Smooth muscle cell (in vitro differentiated cells): ENCODE measurements at regions not wholly inside any gene's neighbourhood (a gene's known extent, or its start where the extent isn't known, plus 50 kb on each side); places are given as distances from the start of the nearest gene placed in this dataset.

Experiments
- DNase-seq: peaks from one replicate; lab custom pipeline; 2025; ENCODE audit not compliant: unreplicated experiment; lab: John Stamatoyannopoulos, UW
- H2AFZ ChIP-seq: fragments of 200-600 bp; sonication (generic); 2 replicates; pipeline ENCODE4 v1.6.0; 2016; ENCODE audit warnings: antibody characterized with exemption, low read depth, mild to moderate bottlenecking
- H3F3A ChIP-seq: fragments of 200-600 bp; sonication (generic); 2 replicates; pipeline ENCODE4 v1.6.0; 2017; ENCODE audit warnings: antibody characterized with exemption, low read depth
- H3K27ac ChIP-seq: fragments of 200-600 bp; sonication (generic); 2 replicates; pipeline ENCODE4 v1.5.1; 2016; ENCODE audit warnings: low read depth, mild to moderate bottlenecking
- H3K27me3 ChIP-seq: fragments of 200-600 bp; sonication (generic); 2 replicates; pipeline ENCODE4 v1.6.1; 2016; ENCODE audit warnings: low read depth, mild to moderate bottlenecking
- H3K36me3 ChIP-seq: fragments of 200-600 bp; sonication (generic); 2 replicates; pipeline ENCODE4 v1.5.1; 2016; ENCODE audit warnings: low read depth
- H3K4me1 ChIP-seq: fragments of 200-600 bp; sonication (generic); 2 replicates; pipeline ENCODE4 v1.5.1; 2016; ENCODE audit warnings: low read depth
- H3K4me2 ChIP-seq: fragments of 200-600 bp; sonication (generic); 2 replicates; pipeline ENCODE4 v1.6.0; 2016; ENCODE audit warnings: mild to moderate bottlenecking
- H3K4me3 ChIP-seq: fragments of 200-600 bp; sonication (generic); 2 replicates; pipeline ENCODE4 v1.5.1; 2016; ENCODE audit warnings: mild to moderate bottlenecking
- H3K79me2 ChIP-seq: fragments of 200-600 bp; sonication (generic); 2 replicates; pipeline ENCODE4 v1.6.0; 2016; ENCODE audit warnings: low read depth, mild to moderate bottlenecking
- H3K9ac ChIP-seq: fragments of 200-600 bp; sonication (generic); 2 replicates; pipeline ENCODE4 v1.6.0; 2016; ENCODE audit warnings: low read depth
- H3K9me3 ChIP-seq: fragments of 200-600 bp; sonication (generic); replicated peaks from 2 replicates; pipeline ENCODE4 v1.5.1; 2016; ENCODE audit warnings: low read depth
- H4K20me1 ChIP-seq: fragments of 200-600 bp; sonication (generic); 2 replicates; pipeline ENCODE4 v1.6.0; 2016; ENCODE audit warnings: low read depth
- CTCF ChIP-seq: fragments of 200-600 bp; sonication (generic); IDR thresholded peaks from 2 replicates; pipeline ENCODE4 v1.5.1; 2017; ENCODE audit warnings: borderline replicate concordance, mild to moderate bottlenecking, antibody characterized with exemption; ENCODE audit not compliant: insufficient read depth, poor library complexity, severe bottlenecking
- WGBS: methylation state at CpG from one replicate; pipeline ENCODE4 v1.1.7; 2016; ENCODE audit warnings: low lambda C conversion rate; 5-methylcytosine and 5-hydroxymethylcytosine counted together

GRCh38 chr4:3648731-3649130 lies 116.5 kb upstream of the LRPAP1 start:
- no peak overlapping the region for H3K4me3 ChIP-seq
- DNase-seq = no peak
- no peak overlapping the region for H3K9ac ChIP-seq
- H3K36me3 ChIP-seq = no peaks in the 10 kb centered on the region
- H3F3A ChIP-seq = no peaks in the 10 kb centered on the region
- H3K27me3 ChIP-seq = no peaks in the 10 kb centered on the region
- H3K4me1 ChIP-seq = no peaks in the 10 kb centered on the region
- H3K79me2 ChIP-seq = no peaks in the 10 kb centered on the region
- 92% methylated on average over 17 of the region's 17 CpGs for WGBS
- no peaks in the 10 kb centered on the region for H4K20me1 ChIP-seq
- no peaks in the 10 kb centered on the region for H3K9me3 ChIP-seq
- no peak overlapping the region for H3K27ac ChIP-seq
- H3K4me2 ChIP-seq = no peak overlapping the region
- no peak overlapping the region for H2AFZ ChIP-seq
- TF ChIP-seq CTCF = no peak

- Histone ChIP-seq H3K36me3 (no peaks in the 10 kb centered on the region), H3K27me3 (no peaks in the 10 kb centered on the region), H3F3A (no peaks in the 10 kb centered on the region), H4K20me1 (no peaks in the 10 kb centered on the region), H3K9me3 (no peaks in the 10 kb centered on the region), H2AFZ (no peak overlapping the region), H3K27ac (no peak overlapping the region), H3K4me2 (no peak overlapping the region), H3K4me3 (no peak overlapping the region), H3K4me1 (no peaks in the 10 kb centered on the region), H3K9ac (no peak overlapping the region), H3K79me2 (no peaks in the 10 kb centered on the region)
- WGBS = 92% methylated on average over 14 of the region's 16 CpGs
- TF ChIP-seq CTCF = no peak
- no peak for DNase-seq
These were observed 116.0 kb upstream of the LRPAP1 start for GRCh38 chr4:3648195-3648594.

- no peaks in the 10 kb centered on the region for H3K9me3 ChIP-seq
- no peak overlapping the region for H2AFZ ChIP-seq
- H3K9ac ChIP-seq = no peak overlapping the region
- 86% methylated on average over 12 of the region's 12 CpGs for WGBS
- H3K27me3 ChIP-seq = no peaks in the 10 kb centered on the region
- TF ChIP-seq CTCF = no peak
- no peak for DNase-seq
- no peak overlapping the region for H3K4me2 ChIP-seq
- H3K79me2 ChIP-seq = no peaks in the 10 kb centered on the region
- H3F3A ChIP-seq = no peaks in the 10 kb centered on the region
- no peak overlapping the region for H3K4me3 ChIP-seq
- no peak overlapping the region for H3K27ac ChIP-seq
- H3K4me1 ChIP-seq = no peaks in the 10 kb centered on the region
- no peaks in the 10 kb centered on the region for H4K20me1 ChIP-seq
- no peaks in the 10 kb centered on the region for H3K36me3 ChIP-seq
These were observed 115.2 kb upstream of the LRPAP1 start for GRCh38 chr4:3647421-3647820.

GRCh38 chr4:3645711-3646679 lies 113.8 kb upstream of the LRPAP1 start:
- no peak overlapping the region for H2AFZ ChIP-seq
- H3K4me3 ChIP-seq = no peak overlapping the region
- H3K9me3 ChIP-seq = no peaks in the 10 kb centered on the region
- H3K79me2 ChIP-seq = no peaks in the 10 kb centered on the region
- DNase-seq = no peak
- H3K27ac ChIP-seq = no peak overlapping the region
- no peaks in the 10 kb centered on the region for H4K20me1 ChIP-seq
- TF ChIP-seq CTCF = no peak
- no peaks in the 10 kb centered on the region for H3K4me1 ChIP-seq
- no peak overlapping the region for H3K4me2 ChIP-seq
- H3K9ac ChIP-seq = no peak overlapping the region
- no peaks in the 10 kb centered on the region for H3K36me3 ChIP-seq
- no peaks in the 10 kb centered on the region for H3K27me3 ChIP-seq
- H3F3A ChIP-seq = no peaks in the 10 kb centered on the region
- WGBS = 86% methylated on average over 27 of the region's 28 CpGs
